GM19328 (cell line): ENCODE measurements at regions not wholly inside any gene's neighbourhood (a gene's known extent, or its start where the extent isn't known, plus 50 kb on each side); places are given as distances from the start of the nearest gene placed in this dataset.

ENCODE experiments used
- ATAC-seq: cut with Tn5 transposase; IDR thresholded peaks from one replicate; pipeline ENCODE4 v1.9.1; 2021; ENCODE audit warnings: mild to moderate bottlenecking, moderate library complexity; ENCODE audit not compliant: unreplicated experiment

GRCh38 chr10:107616463-107617410 is 452.2 kb upstream of the SORCS1 start:
- no peak for ATAC-seq

DNA sequence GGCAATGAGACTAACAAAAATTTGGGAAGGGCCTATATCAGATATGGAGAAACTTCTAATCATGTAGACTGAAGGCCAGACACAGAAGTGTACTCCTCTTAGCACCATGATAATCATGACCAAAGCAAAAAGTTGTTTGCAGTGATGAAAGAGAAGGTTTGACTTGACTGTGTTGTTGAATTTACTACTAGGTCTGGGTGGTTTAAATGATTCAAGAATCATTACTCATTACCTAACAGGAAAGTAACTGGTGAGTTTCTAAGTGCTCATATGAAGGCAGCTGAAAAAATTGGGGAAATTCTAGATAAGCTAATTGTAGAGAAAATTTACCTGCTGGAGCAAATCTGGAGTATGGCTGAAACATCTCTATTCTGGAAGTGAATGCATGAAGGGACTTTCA is 451.5 kb upstream of the SORCS1 start:
- no peak for ATAC-seq

DNA sequence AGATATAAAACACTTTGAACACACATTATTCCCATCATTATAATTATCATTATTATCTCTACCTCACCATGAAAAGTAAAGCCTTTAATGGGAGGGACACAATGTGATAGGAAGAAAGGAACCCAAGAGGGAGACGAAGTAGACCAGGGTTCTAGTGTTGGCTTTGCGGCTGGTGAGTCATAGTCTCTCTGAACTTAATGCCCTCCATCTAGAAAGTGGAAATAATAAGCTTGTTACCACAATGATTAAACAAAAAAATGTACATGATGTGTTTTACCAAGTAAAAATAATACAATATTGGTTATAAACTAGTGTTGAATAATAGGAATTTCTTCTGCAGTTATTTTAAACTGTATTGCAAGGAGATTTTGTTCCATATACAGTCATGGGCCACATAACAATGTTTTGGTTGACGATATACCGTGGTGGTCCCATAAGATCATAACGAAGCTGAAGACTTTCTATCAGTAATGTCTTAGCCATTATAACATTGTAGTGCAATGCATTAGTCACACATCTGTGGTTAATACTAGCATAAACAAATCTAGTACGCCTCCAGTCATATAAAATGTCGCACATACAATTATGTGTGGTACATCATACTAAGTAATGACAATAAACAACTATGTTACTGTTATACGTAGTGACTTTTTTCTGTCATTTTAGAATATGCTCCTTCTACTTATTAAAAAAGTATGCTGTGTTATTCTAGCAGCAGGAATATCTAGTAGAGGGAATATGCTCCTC is 450.6 kb upstream of the SORCS1 start:
- no peak for ATAC-seq

DNA sequence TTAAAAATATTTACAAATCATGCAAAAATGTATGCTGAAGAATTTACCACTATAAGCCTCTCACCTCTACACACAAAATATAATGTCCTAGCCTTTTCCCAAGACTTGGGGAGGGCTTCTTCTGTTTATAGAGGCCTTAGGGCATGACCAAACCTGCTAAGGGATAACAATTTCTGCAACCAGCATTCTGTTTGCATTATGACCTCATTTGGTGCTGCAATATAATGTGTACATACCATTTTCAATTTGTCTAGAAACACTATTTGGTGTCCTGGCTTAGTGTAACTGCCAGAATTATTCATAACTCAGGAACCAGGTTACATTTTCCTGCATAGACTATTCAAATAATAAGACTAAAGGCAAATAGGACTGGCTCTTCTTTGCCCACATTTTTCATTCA is 446.6 kb upstream of the SORCS1 start:
- no peak for ATAC-seq

GRCh38 chr10:107589081-107589480 is 424.6 kb upstream of the SORCS1 start:
- no peak for ATAC-seq

- ATAC-seq, result no peak
These were observed 421.1 kb upstream of the SORCS1 start for GRCh38 chr10:107585630-107586029.

GRCh38 chr10:107583974-107584373 is 419.5 kb upstream of the SORCS1 start:
- no peak for ATAC-seq

- no peak for ATAC-seq
These were observed 415.5 kb upstream of the SORCS1 start for GRCh38 chr10:107579970-107580369.

- no peak for ATAC-seq
These were observed 412.7 kb upstream of the SORCS1 start for GRCh38 chr10:107577221-107577620.

DNA sequence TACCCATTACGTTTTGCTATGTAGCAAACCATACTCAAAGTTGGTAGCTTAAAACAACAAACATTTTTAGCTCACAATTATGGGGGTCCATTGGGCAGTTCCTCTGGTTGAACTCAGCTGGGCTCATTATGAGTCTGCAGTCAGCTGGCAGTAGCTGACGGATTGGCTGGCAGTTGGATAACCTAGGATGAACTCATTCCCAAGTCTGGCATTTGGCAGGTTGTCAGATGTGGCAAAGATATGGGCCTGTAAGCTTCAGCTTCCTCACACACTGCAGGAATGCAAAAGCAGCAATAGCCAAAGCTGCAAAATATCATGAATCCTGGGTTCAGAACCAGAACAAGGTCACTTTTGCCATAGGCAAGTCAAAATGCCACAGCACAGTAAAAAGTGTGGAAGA is 412.2 kb upstream of the SORCS1 start:
- no peak for ATAC-seq

GRCh38 chr10:107565014-107565413 is 400.5 kb upstream of the SORCS1 start:
- ATAC-seq, result no peak

- ATAC-seq, result no peak
These were observed 396.7 kb upstream of the SORCS1 start for GRCh38 chr10:107561136-107561650.

- ATAC-seq, result no peak
These were observed 393.4 kb upstream of the SORCS1 start for GRCh38 chr10:107557916-107558315.

DNA sequence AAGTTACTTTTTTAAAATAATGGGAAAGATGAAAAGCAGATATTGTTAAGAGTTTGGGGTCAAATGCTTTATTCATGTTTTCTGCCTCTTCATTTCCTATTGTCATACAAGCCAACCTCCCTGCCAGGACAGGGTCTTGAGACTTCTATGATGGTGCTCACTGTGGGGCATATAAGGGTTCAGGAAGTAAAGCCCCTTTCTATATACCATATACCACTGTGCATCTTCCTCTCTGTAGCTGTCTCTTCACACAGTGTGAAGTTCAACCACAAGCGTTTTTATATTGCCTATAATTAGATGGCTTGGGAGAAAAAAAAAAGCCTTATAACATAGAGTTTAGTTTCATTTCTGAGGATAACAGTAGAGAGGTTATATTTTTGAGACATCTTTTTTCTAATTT is 389.8 kb upstream of the SORCS1 start:
- ATAC-seq, result no peak

DNA sequence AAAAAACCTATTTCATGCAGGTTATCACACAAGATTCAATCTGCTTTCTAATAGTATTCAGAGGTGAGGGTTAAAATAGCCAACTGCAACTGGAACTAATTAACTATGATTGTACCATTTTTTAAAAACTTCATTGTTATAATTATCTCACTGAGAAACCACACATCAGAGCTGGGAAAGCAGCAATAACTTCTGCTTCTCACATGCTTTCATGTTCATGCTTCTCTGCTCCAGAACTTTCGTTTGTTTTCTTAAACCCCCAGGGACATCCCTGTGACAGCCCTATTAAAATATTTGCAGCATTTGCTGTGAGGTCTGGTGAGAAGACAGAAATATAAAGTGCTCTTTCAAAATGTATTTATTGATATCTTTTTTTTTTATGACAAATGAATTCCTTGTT is 389.0 kb upstream of the SORCS1 start:
- ATAC-seq, result no peak

GRCh38 chr10:107552963-107553362 is 388.5 kb upstream of the SORCS1 start:
- ATAC-seq, result no peak

DNA sequence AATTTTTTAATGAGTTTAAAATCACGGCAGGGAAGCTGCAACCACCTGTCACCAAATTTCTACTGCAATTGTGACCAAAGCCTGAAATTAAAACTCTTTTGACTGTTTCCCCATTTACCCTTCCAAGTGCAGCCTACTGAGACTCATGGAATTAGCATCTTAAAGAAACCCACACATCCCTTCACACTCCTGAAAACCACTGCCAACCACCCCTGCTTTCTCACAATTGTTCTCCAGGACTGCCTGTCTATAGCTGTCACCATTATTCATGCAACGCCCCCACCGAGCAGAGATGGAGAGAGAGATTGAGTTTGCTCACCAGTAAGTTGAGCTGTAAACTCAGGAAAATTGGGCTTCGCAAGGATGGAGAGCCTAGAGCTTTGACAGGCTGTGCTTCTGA is 383.8 kb upstream of the SORCS1 start:
- no peak for ATAC-seq

- ATAC-seq, result no peak
These were observed 382.5 kb upstream of the SORCS1 start for GRCh38 chr10:107546986-107547385.

DNA sequence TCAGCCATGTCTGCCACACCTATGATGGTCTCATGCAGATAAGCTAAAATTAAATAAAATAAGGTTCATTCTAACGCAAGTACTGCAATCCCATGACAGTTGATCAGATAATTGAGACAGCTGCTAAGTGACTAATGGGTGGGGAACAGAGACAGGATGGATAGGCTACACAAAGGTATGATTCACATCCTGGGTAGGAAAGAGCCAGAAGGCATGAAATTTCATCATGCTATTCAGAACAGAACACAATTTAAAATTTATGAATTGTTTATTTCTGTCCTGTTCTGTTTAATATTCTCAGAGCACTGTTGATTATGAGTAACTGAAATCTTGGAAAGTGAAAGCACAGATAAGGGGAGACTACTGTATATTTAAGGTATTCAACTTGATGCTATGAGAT is 381.8 kb upstream of the SORCS1 start:
- no peak for ATAC-seq

- ATAC-seq, result no peak
These were observed 381.2 kb upstream of the SORCS1 start for GRCh38 chr10:107545717-107546116.

GRCh38 chr10:107544706-107545520 is 380.4 kb upstream of the SORCS1 start:
- no peak for ATAC-seq
